Activated gamma-delta T cell treated with anti-CD3 and anti-CD28 coated beads, Interleukin-2, amount 50 U/mL, for 16 hours (primary cell): ENCODE measurements at regions not wholly inside any gene's neighbourhood (a gene's known extent, or its start where the extent isn't known, plus 50 kb on each side); places are given as distances from the start of the nearest gene placed in this dataset.
"Not testable (repeated sequence)": the region's sequence is repeated elsewhere in the genome, so short reads cannot be mapped to it uniquely, and the experiment has no call there.

Source experiments
- DNase-seq: peaks from one replicate; pipeline ENCODE4 v3.0.0-alpha.2; 2020; ENCODE audit warnings: low read depth

- no peak for DNase-seq
Measured at GRCh38 chr10:131363416-131363815, 51.9 kb upstream of the TCERG1L start.

DNA sequence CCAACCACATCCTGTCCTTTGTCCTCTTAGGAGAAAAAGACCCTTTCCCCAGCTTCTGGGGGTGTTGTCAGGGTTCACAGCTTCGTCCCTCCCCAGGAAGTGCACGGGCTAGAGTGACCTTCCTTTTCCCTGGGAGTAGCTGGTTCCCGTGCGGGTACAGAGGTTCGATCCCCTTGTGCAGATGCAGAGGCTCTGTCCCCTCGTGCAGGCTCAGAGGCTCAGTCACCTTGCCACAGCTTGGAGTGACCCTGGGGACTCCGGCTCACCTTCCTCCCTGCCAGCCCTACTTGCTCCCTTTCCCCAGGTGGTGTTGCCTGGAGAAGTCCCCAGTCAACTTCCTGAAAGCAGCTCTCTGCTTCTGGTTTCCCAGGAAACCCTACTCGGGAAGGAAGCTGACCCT is 60.0 kb upstream of the TCERG1L start:
- no peak for DNase-seq

DNA sequence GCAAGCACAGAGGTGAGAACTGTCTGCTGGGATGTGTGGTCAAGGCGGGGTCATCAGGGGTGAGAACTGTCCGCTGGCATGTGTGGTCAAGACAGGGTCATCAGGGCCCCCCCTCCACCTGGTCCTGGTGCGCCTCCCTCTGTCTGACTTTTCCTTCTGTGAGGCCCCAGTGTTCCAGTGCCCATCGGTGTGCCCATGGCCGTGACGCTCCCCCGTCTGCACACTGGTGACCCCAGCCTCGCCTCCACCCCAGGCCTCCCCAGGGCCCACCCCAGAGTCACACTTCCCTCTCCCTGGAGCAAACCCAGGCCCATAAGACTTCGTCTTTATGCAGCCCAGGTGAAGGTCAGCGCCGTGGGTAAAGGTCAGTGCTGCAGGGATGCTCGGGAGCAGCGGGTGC is 70.1 kb upstream of the TCERG1L start:
- DNase-seq, result no peak

- DNase-seq, result not testable (repeated sequence)
Measured at GRCh38 chr10:131385161-131385872, 73.8 kb upstream of the TCERG1L start.

- no peak for DNase-seq
Measured at GRCh38 chr10:131387018-131387529, 75.6 kb upstream of the TCERG1L start.

- no peak for DNase-seq
Measured at GRCh38 chr10:131391936-131392335, 80.4 kb upstream of the TCERG1L start.

GRCh38 chr10:131396121-131397050 is 84.9 kb upstream of the TCERG1L start:
- no peak for DNase-seq

DNA sequence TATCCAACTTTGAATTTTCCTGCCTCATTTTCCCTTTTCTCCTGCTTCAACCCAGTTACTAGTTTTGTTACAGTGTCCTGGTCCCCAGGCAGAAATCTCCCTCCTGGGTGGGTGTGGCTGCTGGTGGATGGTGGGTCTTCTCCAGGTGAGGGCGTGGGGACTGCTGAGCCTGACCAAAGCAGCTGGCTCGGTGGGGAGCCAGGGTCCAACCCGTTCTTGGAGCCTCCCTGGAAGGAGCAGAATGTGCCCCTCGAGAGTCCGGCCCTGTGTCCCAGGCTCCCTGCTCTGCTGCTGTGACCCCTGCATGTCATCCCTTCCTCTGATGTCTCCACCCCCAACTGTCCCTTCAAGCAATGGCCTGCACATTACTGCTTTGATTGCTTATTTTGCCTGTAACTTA is 86.6 kb upstream of the TCERG1L start:
- no peak for DNase-seq

GRCh38 chr10:131399981-131400380 is 88.5 kb upstream of the TCERG1L start:
- DNase-seq, result no peak

GRCh38 chr10:131400513-131400912 is 89.0 kb upstream of the TCERG1L start:
- no peak for DNase-seq

DNA sequence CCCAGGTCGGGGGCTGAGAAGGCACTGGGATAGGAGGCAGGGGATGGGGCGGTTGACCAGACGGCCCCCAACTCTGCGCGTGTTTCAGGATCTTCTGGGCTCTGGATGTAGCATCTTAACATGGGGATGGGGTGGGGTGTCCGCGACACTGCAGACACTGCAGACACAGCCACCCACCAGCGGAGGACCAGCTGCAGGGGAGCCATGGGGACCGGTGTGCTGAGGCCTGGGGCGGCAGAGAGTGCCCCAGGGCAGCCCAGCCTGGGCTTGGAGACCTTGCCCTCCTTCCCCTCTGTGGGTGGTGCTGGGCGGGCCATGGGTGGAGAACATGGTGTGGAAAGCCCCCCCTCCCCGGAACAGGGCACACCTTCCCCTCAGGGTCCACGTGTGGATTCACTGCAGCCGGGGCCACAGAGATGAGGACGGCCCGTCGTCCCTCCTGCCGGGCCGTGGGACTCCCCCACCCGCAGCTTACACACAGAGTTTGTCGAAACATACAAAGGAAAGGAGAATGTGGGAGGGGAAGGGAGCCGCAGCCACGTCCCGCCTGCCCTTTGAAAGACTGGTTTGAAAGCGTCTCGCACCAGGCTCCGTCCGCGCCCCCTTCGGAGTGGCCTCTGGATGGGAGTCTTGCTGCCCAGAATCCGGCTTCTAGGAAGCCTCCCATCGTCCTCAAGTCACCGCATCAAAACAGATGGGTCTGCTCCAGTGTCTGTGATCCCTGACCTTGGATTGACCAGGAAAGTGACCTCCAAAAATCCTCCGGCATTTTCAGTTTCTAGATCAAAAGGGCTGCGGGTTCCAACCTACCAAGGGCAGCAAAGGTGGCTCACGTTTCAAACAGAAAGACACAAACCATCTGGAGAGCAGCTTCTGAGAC is 91.5 kb upstream of the TCERG1L start:
- DNase-seq, result no peak

DNA sequence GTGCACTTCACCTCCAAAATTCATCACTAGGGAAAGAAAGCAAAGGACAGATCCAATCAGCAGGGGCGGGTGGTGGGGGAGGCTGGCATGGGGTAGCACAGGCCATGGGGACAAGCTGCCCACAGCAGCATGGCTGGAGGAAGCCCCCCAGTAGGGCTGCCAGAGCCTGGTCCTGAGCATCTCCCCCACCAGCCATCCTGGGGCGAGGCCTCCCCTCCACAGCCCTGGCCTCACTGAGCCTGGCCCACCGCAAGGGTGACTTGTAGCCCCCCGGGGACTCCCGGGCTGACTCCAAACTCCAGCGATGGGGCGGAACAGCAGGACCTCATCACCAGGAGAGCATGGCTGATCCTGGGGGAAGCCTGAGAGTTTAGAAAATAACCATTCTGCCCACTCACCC is 92.4 kb upstream of the TCERG1L start:
- DNase-seq, result no peak

- DNase-seq, result no peak
Measured at GRCh38 chr10:131404886-131405285, 93.4 kb upstream of the TCERG1L start.

- DNase-seq, result no peak
Measured at GRCh38 chr10:131406676-131407392, 95.3 kb upstream of the TCERG1L start.

DNA sequence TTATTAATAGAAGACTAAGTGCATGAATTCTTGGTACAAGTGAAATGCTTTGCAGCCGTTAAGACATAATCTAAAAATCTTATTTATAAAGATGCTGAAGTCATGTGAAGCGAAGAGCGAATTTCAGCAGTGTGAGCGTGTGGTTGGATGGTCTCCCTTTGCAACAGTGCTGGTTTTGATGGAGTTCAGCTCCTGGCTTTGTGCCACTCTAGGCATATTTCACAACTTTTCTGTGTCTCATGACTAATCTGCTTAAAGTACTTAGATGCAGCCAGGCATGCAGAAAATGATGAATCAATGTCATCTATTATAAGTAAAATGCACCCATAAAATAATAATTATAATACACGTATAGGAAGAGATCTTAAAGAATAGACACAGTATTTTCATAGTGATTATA is 107.2 kb upstream of the TCERG1L start:
- DNase-seq, result no peak

DNA sequence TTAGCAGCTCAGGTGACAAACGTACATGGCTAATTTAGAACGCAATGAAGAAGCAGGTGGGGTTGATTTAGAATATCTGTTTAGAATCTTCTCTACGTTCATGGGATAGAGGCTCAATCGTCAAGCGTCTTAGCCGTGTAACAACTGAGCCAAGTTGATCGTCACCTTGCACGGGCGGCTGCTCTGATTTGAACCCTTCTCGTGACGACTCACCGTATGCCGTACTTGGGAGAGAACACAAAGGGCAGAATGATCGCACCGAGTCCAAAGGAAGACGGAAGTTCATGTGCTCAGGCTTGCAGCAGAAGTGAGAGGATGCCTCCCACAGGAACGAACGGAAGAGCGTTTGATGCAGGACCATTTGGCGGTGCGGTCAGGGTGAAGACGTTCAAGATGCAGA is 108.3 kb upstream of the TCERG1L start:
- no peak for DNase-seq

GRCh38 chr10:131420867-131421266 is 109.3 kb upstream of the TCERG1L start:
- no peak for DNase-seq

DNA sequence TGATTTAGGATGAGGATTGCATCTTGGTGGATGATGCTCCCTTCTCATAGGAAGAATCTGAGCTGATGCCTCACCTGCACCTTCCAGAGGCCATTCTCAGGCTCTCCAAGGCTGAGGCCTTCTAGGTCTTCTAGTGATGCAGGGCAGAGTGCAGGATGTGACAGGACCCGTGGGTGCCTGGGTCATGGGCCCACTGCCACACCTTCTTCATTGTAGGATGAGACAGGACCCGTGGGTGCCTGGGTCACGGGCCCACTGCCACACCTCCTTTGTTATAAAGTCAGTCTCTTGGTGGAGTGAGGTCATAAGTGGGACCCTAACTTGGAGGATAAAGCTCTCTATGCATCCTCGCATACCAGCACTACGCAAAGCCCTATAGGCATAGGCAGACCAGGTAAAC is 109.9 kb upstream of the TCERG1L start:
- DNase-seq, result no peak

DNA sequence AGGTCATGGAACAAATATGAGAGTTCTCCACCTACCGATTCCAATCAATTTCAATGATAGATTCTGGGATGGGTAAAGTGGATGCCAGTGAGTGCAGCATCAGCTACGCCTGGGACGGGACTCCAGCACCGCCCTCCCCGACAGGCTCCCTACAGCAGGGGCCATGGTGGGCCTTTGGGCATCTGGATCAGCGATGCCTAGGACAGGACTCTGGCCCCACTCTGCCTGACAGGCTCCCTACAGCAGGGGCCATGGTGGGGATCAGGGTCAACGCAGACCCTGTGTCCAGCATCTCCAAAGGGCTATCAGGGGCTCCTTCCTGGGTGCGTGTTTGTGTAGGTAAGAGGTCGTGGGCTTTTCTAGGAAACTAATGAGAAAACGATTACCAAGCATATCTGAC is 111.2 kb upstream of the TCERG1L start:
- no peak for DNase-seq

GRCh38 chr10:131424053-131424452 is 112.5 kb upstream of the TCERG1L start:
- DNase-seq, result no peak

GRCh38 chr10:131424836-131425491 is 113.4 kb upstream of the TCERG1L start:
- no peak for DNase-seq
